HepG2 (cell line): ENCODE measurements at regions not wholly inside any gene's neighbourhood (a gene's known extent, or its start where the extent isn't known, plus 50 kb on each side); places are given as distances from the start of the nearest gene placed in this dataset.

Experiments
- ATAC-seq: fragments of 200-7000 bp; cut with Tn5 transposase; 3 replicates; pipeline ENCODE4 v1.9.1; 2020; ENCODE audit warnings: mild to moderate bottlenecking, moderate library complexity
- BruUV-seq: library from RNA; stranded (reverse); fragments of 400-500 nt; replicated peaks from 2 replicates; lab custom pipeline; 2021; lab: Mats Ljungman, UMichigan
- CTCF ChIA-PET: fragments of 300-600 bp; formaldehyde crosslinking; extraction: SDS; loops from one replicate; lab custom pipeline; 2021; ENCODE audit warnings: low total read pairs, inconsistent platforms, low intra/inter-chr PET ratio; lab: Yijun Ruan, JAX
- POLR2A ChIA-PET: fragments of 350-600 bp; sonication (Branson Sonifier 250); formaldehyde crosslinking; loops from one replicate; lab custom pipeline; 2020; ENCODE audit warnings: antibody characterized with exemption, inconsistent platforms; lab: Yijun Ruan, JAX
- DNase-seq: peaks from one replicate; pipeline ENCODE4 v3.0.0-alpha.2; 2015; ENCODE audit warnings: low spot score
- FAIRE-seq: peaks from 3 replicates; lab custom pipeline; 2011; peaks lifted over from hg19 to GRCh38; lab: Jason Lieb, UNC
- H2AFZ ChIP-seq: one replicate; pipeline ENCODE4 v1.6.1; 2011; ENCODE audit warnings: low read length, inconsistent platforms
- H3K27ac ChIP-seq: fragments of 300-600 bp; 3 replicates; pipeline ENCODE4 v1.8.0; 2011; ENCODE audit warnings: mixed run types, mild to moderate bottlenecking, mixed read lengths, low read length, inconsistent platforms; ENCODE audit not compliant: insufficient read depth; ENCODE audit errors: extremely low read length
- H3K27me3 ChIP-seq, 2 experiments: fragments of 200-600 bp in 1 of 2; 2 replicates in 1 of 2; 3 replicates in 1 of 2; pipeline versions ENCODE4 v1.6.0 to v1.8.0; 2011; ENCODE audit warnings: low read length in 2 of 2, mild to moderate bottlenecking in 2 of 2, moderate library complexity in 2 of 2, inconsistent platforms in 1 of 2; ENCODE audit not compliant: insufficient read depth in 2 of 2, control insufficient read depth in 1 of 2
- H3K36me3 ChIP-seq, 2 experiments: fragments of 200-600 bp in 1 of 2; replicated peaks in 1 of 2; 2 replicates in 1 of 2; 3 replicates in 1 of 2; pipeline versions ENCODE4 v1.5.1 to v1.8.0; 2011; ENCODE audit warnings: low read length in 2 of 2, inconsistent platforms in 1 of 2; ENCODE audit not compliant: insufficient read depth in 2 of 2, control insufficient read depth in 1 of 2
- H3K4me1 ChIP-seq: 2 replicates; pipeline ENCODE4 v1.5.1; 2012; ENCODE audit warnings: low read length, inconsistent platforms; ENCODE audit not compliant: insufficient read depth
- H3K4me2 ChIP-seq: 2 replicates; pipeline ENCODE4 v1.6.0; 2011; ENCODE audit warnings: low read depth, low read length, inconsistent platforms
- H3K4me3 ChIP-seq, 3 experiments: fragments of 200-600 bp in 1 of 3; sonication (generic), shearing (Covaris generic) in 1 of 3; replicated peaks in 1 of 3; 2 replicates each; pipeline ENCODE4 v1.5.1; 2011 to 2016; ENCODE audit warnings: low read length in 3 of 3, inconsistent platforms in 2 of 3, low read depth in 2 of 3, mild to moderate bottlenecking in 2 of 3, control low read depth in 1 of 3, mixed read lengths in 1 of 3; ENCODE audit not compliant: insufficient read depth in 1 of 3
- H3K79me2 ChIP-seq: one replicate; pipeline ENCODE4 v1.6.1; 2011; ENCODE audit warnings: low read length, inconsistent platforms; ENCODE audit not compliant: insufficient read depth
- H3K9ac ChIP-seq: 2 replicates; pipeline ENCODE4 v1.6.0; 2011; ENCODE audit warnings: mild to moderate bottlenecking, low read depth, low read length, inconsistent platforms; ENCODE audit not compliant: insufficient read depth
- H3K9me3 ChIP-seq: 2 replicates; pipeline ENCODE4 v1.5.1; 2012; ENCODE audit warnings: mild to moderate bottlenecking, low read length
- H4K20me1 ChIP-seq: 2 replicates; pipeline ENCODE4 v1.6.0; 2011; ENCODE audit warnings: inconsistent platforms, mild to moderate bottlenecking, low read length, moderate library complexity; ENCODE audit not compliant: insufficient read depth
- AKAP8 ChIP-seq: sonication (generic); formaldehyde crosslinking; IDR thresholded peaks from 2 replicates; pipeline ENCODE4 v1.5.1; 2020; ENCODE audit warnings: mild to moderate bottlenecking, missing genetic modification reagents
- CEBPB ChIP-seq: IDR thresholded peaks from 2 replicates; pipeline ENCODE4 v1.6.1; 2011; ENCODE audit warnings: low read depth, low read length, improper control_type of control experiment, borderline replicate concordance
- CEBPG ChIP-seq: IDR thresholded peaks from 2 replicates; pipeline ENCODE4 v1.6.1; 2016
- EED ChIP-seq: sonication (generic); formaldehyde crosslinking; IDR thresholded peaks from 2 replicates; pipeline ENCODE4 v1.5.0; 2020; ENCODE audit warnings: mild to moderate bottlenecking, missing genetic modification reagents
- ELK4 ChIP-seq: sonication (generic); formaldehyde crosslinking; IDR thresholded peaks from 2 replicates; pipeline ENCODE4 v1.9.0; 2021; ENCODE audit warnings: missing genetic modification reagents, borderline replicate concordance
- HNRNPH1 ChIP-seq: fragments of 200-400 bp; formaldehyde crosslinking; optimal IDR thresholded peaks from 2 replicates; pipeline ENCODE3; 2017; ENCODE audit warnings: mild to moderate bottlenecking, low read depth, low read length
- IKZF1 ChIP-seq: fragments of 450-650 bp; IDR thresholded peaks from 2 replicates; pipeline ENCODE4 v1.7.1; 2016
- NFE2L2 ChIP-seq: fragments of 150-350 bp; IDR thresholded peaks from 2 replicates; pipeline ENCODE4 v1.6.1; 2014; ENCODE audit warnings: low read length
- RAD21 ChIP-seq: fragments of 450-650 bp; formaldehyde crosslinking; IDR thresholded peaks from 2 replicates; pipeline ENCODE4 v1.5.0; 2020; ENCODE audit warnings: mild to moderate bottlenecking
- YEATS2 ChIP-seq: sonication (generic); formaldehyde crosslinking; IDR thresholded peaks from 2 replicates; pipeline ENCODE4 v1.4.0; 2020; ENCODE audit warnings: missing genetic modification reagents, borderline replicate concordance
- ZBTB42 ChIP-seq: sonication (generic); formaldehyde crosslinking; IDR thresholded peaks from 2 replicates; pipeline ENCODE4 v1.5.0; 2020; ENCODE audit warnings: mild to moderate bottlenecking, missing genetic modification reagents
- ZFP36 ChIP-seq: fragments of 150-350 bp; IDR thresholded peaks from 2 replicates; pipeline ENCODE4 v1.6.1; 2018; ENCODE audit warnings: borderline replicate concordance, low read length, low read depth; ENCODE audit not compliant: partially characterized antibody
- ZNF121 ChIP-seq: sonication (generic); formaldehyde crosslinking; IDR thresholded peaks from 2 replicates; pipeline ENCODE4 v1.5.0; 2020; ENCODE audit warnings: mild to moderate bottlenecking, missing genetic modification reagents
- ZNF33A ChIP-seq: sonication (generic); formaldehyde crosslinking; IDR thresholded peaks from 2 replicates; pipeline ENCODE4 v1.5.1; 2020; ENCODE audit warnings: missing genetic modification reagents, mild to moderate bottlenecking, moderate library complexity, borderline replicate concordance
- ZNF432 ChIP-seq: sonication (generic); formaldehyde crosslinking; IDR thresholded peaks from 2 replicates; pipeline ENCODE4 v1.5.0; 2020; ENCODE audit warnings: missing genetic modification reagents, mild to moderate bottlenecking, borderline replicate concordance
- WGBS: methylation state at CpG from one replicate; pipeline ENCODE4 v1.1.6; 2017; ENCODE audit warnings: low lambda C conversion rate; 5-methylcytosine and 5-hydroxymethylcytosine counted together
- in situ Hi-C: cut with HindIII; loops from 2 replicates; pipeline ENCODE4 v1.10.0; 2017; ENCODE audit warnings: low pct_unique_long_range_greater_than_20kb; ENCODE audit not compliant: extremely low pct_ligation_motif_present
- intact Hi-C: fragments of 100-400 bp; cut with micrococcal nuclease; formaldehyde crosslinking; loops from one replicate; pipeline ENCODE4 v1.10.0; 2022; ENCODE audit not compliant: unreplicated experiment
- TF ChIP-seq, protein P1 (sequence below): sonication (generic); formaldehyde crosslinking; IDR thresholded peaks from 2 replicates; pipeline ENCODE4 v1.4.0; 2020; ENCODE audit warnings: missing genetic modification reagents, low read depth, mild to moderate bottlenecking, borderline replicate concordance
- TF ChIP-seq, protein P2 (sequence below): sonication (generic); formaldehyde crosslinking; IDR thresholded peaks from 2 replicates; pipeline ENCODE4 v1.5.1; 2020; ENCODE audit warnings: mild to moderate bottlenecking, missing genetic modification reagents, moderate library complexity

DNA sequence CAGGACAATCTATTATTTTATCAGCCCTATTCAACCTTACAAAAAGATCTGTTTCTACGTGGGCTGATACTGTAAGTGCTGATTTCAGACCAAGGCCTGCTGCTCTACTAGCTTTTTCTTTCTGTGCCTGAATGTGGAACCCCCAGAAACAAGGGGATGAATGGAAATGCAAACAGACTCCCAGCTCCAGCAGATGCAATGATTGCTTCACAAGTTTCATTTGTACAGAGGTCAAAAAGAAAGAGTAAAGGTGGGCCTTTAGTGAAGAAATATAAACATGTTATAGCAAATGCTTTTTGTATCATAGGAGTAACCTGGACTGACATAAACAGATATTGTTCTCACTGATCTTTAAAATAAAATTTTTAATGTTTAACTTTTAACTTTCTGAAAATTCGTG lies 130.2 kb upstream of the SLC25A13 start:
- no peak overlapping the region for H3K27ac ChIP-seq
- no peaks in the 10 kb centered on the region for H3K27me3 ChIP-seq
- peaks cover 11% of the 10 kb centered on the region for H3K4me1 ChIP-seq
- ChIA-PET CTCF (no interaction called here), POLR2A (no interaction called here)
- no peaks in the 10 kb centered on the region for H3K9me3 ChIP-seq
- no peaks in the 10 kb centered on the region for H3K79me2 ChIP-seq
- WGBS: 4% methylated on average over 2 of the region's 2 CpGs
- in situ Hi-C loops (no loop called here), intact Hi-C loops (no loop called here)
- peak; percentile 57; the same call in 1 of the 2 replicates for TF ChIP-seq CEBPB
- TF ChIP-seq ELK4 (CRISPR knock-in tag): no peak
- peak; percentile 57 for TF ChIP-seq CEBPG
- no peak for TF ChIP-seq ZFP36
- no peak for TF ChIP-seq ZBTB42 (CRISPR knock-in tag)
- no peak for TF ChIP-seq RAD21
- TF ChIP-seq, protein P1, sequence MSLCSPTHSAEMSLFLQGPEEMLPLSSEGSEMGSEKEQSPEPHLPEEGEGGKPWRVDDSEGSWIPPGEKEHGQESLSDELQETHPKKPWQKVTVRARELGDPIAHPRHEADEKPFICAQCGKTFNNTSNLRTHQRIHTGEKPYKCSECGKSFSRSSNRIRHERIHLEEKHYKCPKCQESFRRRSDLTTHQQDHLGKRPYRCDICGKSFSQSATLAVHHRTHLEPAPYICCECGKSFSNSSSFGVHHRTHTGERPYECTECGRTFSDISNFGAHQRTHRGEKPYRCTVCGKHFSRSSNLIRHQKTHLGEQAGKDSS (CRISPR knock-in tag): no peak
- TF ChIP-seq, protein P2, sequence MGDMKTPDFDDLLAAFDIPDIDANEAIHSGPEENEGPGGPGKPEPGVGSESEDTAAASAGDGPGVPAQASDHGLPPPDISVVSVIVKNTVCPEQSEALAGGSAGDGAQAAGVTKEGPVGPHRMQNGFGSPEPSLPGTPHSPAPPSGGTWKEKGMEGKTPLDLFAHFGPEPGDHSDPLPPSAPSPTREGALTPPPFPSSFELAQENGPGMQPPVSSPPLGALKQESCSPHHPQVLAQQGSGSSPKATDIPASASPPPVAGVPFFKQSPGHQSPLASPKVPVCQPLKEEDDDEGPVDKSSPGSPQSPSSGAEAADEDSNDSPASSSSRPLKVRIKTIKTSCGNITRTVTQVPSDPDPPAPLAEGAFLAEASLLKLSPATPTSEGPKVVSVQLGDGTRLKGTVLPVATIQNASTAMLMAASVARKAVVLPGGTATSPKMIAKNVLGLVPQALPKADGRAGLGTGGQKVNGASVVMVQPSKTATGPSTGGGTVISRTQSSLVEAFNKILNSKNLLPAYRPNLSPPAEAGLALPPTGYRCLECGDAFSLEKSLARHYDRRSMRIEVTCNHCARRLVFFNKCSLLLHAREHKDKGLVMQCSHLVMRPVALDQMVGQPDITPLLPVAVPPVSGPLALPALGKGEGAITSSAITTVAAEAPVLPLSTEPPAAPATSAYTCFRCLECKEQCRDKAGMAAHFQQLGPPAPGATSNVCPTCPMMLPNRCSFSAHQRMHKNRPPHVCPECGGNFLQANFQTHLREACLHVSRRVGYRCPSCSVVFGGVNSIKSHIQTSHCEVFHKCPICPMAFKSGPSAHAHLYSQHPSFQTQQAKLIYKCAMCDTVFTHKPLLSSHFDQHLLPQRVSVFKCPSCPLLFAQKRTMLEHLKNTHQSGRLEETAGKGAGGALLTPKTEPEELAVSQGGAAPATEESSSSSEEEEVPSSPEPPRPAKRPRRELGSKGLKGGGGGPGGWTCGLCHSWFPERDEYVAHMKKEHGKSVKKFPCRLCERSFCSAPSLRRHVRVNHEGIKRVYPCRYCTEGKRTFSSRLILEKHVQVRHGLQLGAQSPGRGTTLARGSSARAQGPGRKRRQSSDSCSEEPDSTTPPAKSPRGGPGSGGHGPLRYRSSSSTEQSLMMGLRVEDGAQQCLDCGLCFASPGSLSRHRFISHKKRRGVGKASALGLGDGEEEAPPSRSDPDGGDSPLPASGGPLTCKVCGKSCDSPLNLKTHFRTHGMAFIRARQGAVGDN (CRISPR knock-in tag): no peak
- TF ChIP-seq NFE2L2: no peak
- no peak for TF ChIP-seq YEATS2 (CRISPR knock-in tag)
- no peak for TF ChIP-seq ZNF33A (CRISPR knock-in tag)
- no peak for TF ChIP-seq ZNF432
- TF ChIP-seq EED (CRISPR knock-in tag): no peak
- TF ChIP-seq IKZF1: no peak
- TF ChIP-seq HNRNPH1: no peak
- no peak for TF ChIP-seq AKAP8 (CRISPR knock-in tag)
- TF ChIP-seq ZNF121 (CRISPR knock-in tag): no peak
- FAIRE-seq: peak; percentile 46
- ATAC-seq: peak; percentile 65
- H2AFZ ChIP-seq: no peak overlapping the region
- DNase-seq: peak; percentile 20
- peak overlapping the region; percentile 10; the same call in 1 of the 2 replicates for H3K4me2 ChIP-seq
- BruUV-seq: no TSS peak
- no peak overlapping the region for H3K4me3 ChIP-seq
- no peaks in the 10 kb centered on the region for H4K20me1 ChIP-seq
- H3K9ac ChIP-seq: no peak overlapping the region
- no peaks in the 10 kb centered on the region for H3K36me3 ChIP-seq
